Mucosa of gallbladder (tissue), 1 donor: ENCODE measurements at regions not wholly inside any gene's neighbourhood (a gene's known extent, or its start where the extent isn't known, plus 50 kb on each side); places are given as distances from the start of the nearest gene placed in this dataset.

Experiments
- DNase-seq: peaks from one replicate; pipeline ENCODE4 v3.0.0-alpha.2; 2020; ENCODE audit warnings: low spot score
- donor health status: DM: no; HTN: no; CAD: no.

DNA sequence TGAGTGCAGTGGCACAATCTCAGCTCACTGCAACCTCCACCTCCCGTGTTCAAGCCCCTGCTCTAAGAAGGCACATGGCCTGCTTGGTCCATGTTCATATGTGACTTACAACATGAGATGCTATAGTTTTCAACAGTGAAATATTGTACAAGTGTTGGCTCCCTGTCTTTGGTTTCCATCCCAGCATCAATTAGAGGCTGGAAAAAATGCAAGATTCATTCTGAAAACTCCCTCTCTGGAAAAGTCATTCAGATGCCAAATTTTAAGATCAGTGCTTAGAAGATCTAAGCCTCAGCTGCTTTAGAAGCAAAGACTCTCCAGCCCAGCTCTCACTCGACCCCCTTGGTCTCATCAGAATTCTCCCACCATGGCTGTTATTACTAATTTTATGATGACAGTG is 398.9 kb downstream of the KIF16B start:
- DNase-seq: no peak

DNA sequence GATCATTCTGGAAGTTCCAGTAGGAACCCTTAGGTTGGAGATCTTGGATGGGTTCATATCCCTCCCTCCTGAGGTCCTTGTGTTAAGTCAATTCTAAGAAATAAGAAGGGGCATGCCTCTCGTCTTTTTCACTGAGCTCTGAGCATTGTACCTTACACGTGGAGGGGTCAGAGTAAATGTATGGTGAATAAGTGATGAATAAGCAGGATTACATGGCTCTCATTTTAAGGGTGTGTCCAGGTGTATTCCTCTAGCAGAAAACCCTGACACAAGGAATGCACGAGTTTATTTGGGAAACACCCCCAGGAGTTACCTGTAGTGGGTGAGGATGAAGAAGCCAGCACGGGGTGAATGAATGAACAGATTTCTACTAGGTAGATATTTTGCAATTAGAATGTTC is 400.2 kb downstream of the KIF16B start:
- no peak for DNase-seq

DNA sequence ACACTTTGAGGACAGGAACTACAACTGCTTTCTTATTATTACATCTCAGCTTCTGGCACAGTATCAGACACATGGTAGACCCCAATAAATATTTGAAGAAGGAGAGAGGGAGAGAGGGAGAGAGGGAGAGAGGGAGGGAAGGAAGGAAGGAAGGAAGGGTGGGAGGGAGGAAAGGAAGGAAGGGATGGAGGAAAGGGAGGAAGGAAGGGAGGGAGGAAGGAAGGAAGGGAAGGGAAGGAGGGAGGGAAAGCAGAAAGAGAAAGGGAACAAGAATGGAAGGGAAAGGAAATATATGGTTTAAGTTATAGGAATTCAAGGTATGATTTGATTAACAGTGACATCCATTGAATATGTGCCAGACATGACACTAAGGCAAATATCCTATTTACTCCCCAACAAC is 402.1 kb downstream of the KIF16B start:
- DNase-seq: no peak

DNA sequence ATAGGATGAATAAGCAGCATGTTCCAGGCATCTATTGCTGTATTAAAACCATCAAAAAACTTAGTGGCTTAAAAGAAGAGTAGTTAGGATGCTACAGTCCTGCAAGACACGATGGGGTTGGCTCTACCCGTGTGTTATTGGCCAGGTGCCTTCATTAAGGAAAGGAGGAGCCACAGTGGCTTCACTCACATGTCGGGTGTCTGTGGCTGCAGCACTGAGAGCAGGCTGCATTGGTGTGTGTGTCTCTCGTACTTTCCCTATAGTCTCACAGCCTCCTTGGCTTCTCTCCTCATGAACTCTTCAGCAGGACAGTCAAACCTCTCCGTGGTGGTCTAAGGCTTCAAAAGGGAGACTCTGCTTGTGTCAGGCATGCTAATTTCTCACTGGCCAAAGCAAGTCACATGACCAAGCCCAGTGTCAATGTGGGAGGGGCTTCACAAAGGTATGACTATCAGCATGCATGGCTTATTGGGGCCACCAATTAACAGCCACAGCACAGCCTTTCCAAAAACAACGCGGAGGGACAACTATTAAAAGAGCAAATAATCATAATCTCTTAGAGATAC is 402.8 kb downstream of the KIF16B start:
- no peak for DNase-seq

DNA sequence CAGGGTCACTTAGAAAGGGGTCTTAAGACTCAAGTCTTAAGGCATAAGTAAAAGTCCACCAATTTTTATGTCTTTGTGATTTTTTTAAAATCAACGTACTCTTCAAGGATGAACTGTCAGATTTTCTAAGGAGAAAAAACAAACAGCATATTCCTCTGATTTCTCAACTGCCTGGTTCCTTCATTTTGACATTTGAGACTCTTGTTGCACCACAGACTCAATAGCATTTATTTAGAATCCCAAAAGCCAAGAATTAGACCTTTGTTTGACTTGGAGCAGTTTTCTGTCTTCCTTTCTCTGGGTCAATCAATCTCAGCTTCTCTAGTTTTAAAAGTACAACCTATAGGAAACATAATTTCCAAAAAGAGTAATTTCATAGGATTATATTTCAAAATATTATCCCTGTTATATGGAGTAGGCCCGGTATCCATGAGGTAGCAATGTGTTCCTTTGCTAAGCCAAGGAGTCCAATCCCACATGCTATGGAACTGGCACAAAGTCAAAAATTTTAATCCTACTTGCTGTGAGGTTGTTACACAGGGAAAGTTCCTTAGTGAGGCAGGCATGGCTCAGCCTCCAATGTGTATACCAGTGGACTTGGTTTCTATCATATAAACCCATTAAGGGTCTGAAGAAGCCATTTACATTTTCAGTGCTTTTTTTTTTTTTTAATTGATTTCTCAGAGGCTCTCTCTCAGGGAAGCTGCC is 405.7 kb downstream of the KIF16B start:
- no peak for DNase-seq

DNA sequence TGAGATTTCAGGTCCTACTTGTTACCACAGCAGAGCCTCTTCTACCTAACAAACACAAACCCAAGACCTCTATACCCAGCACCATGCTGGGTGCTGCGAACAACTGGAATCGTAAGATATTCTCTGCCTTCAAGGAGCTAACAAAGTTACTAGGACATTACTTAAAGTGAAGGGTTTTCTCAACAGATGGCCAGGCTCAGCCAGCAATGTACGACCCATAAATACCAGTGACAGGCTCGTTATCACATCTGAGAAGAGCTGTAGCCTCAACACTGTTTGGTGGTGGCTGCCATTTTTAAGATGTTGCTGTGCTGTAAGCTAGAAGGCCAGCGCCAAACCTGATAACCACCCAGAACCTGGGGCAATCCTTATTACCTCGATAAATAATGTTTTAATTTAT is 406.5 kb downstream of the KIF16B start:
- DNase-seq: no peak

DNA sequence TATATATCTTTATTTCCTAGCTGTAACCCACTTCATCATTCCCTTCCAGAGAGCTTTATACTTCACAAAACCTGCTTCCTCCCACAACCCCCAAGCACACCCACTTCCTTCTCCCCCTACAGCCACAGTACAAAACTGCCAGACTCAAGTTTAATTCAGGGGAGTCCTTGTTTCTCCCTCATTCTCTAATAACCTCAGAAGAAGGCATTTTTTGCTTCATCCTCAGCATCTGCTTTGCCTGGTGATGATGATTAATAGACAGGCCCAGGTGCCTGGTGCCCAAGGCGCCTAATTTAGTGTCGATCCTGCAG is 414.3 kb downstream of the KIF16B start:
- DNase-seq: no peak

DNA sequence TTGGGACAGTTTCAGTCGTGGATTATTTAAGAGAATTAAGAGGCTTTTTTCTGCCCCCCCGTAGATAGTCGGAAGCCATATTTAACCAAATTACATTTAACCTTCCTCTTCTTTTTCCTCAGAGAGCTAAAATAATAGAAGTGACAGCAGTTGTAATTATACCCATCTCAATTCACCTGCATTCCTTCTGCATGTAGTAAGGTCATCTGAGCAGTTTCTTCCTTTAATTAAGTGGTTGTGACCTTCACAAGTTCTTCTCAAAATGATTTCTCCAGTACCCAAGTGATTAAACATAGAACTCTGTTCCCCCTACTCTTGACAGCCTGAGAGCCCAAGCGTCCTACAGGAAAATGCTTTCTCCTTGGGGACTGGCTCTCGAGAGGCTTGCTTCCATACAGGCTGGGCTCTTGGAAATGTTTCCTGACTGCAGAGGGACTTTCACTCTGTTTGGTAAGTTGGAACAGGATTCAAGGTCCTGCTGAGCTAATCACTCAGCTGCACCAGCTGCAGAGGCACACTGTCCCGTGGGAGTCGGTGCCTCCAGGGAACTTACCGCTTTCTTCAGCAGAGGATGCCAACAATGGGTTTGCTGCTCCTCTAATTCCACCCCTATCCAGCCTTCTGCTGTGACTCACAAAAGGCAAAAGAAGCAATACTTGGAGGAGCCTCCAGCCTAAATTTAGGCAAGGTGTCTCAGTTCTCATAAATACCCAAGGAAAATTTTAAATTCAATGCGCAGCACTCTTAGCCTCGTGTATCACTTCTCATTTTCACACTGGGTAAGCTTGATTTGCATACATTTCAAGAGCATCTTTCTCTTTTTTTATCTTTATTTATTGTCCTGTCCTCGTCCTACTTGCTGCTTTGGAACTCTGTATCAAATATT is 414.9 kb downstream of the KIF16B start:
- no peak for DNase-seq

DNA sequence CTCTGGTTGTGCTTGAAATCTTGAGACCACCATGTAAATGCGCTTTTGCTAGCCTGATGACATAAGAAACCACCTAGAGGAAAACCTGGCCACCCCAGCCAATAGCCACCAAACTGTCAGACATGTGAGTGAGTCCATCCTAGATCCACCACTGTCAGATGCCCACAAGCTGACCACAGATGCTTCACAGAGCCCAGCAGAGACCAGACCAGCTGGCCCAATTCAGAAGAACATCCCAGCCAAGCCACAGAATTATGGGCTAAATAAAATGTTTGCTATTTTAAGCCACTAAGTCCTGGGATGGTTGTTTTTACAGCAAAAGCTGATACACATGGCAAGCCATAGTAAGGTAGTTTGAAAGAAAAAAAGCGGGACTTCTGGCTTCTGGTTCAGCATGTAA is 425.3 kb downstream of the KIF16B start:
- DNase-seq: no peak

DNA sequence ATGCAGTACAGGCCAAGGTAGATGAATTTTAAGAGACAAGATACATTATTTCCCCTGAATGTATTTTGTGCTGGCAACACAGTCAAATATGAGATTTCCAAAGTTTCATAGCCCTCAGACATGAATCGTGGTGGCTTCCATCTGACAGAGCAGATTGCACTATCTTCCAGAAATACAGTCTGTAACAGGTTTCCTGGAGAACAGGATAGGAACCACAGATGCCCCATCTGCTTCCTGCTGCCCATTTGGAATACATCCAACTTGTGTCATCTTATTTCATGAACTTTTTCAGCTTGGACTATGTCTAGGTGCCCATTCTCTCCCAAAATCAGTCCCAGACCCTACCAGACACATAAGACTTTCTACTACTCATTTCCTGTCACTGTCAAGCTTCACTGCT is 426.0 kb downstream of the KIF16B start:
- DNase-seq: no peak

DNA sequence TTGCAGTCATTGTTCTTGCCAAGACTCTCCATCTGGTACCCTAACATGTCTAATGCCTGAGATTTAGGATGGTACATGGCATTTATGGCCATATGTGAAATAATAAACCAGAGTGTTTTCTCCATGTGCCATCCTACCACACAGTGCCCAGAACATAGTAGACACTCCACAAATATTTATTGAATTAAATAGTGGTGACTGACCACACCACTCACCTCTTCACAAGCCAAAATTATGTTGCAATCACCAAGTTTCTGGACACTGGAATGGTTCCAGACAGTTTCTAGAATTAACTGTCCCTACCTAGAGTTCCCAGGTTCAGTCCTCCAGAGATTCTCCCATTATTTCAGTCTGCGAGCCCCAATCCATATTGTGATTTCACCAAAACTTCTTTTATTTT is 427.3 kb downstream of the KIF16B start:
- DNase-seq: no peak

DNA sequence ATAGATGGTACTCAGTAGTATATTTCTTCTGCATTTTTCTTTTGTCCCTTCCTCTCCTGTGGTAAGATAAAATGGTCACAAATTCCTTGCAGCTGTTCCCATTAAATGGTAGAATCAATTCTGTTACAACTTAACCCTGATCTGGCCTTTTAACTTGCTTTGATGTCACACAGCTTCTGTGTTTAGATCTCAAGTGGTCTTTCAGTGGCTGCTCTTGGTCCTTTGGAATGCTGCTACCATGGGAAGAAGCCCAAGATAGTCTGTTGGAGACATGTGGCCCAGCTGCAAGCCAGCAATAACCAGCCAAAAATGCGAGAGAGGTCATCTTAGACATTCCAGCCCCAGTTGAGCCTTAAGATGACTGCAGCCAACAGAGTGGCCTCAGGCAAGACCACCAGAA is 429.7 kb downstream of the KIF16B start:
- DNase-seq: no peak

DNA sequence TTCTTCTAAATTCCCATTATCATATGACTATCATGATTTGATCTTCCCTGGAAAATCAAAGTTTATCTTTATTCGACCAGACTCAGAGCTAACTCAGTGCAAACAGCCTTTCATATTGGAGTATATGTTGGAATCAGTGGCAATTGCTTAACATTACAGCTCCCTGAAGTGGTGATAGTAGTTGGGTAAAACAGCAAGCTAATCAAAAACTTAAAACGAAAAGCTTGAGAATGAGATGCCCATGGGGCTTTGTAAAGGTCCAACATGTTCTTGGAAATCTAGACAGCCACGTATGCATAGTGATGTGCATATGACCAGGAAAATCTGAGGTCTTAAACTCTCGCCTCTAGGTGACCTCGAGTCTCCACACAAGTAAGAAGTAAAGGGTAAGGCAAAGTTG is 437.6 kb downstream of the KIF16B start:
- no peak for DNase-seq

DNA sequence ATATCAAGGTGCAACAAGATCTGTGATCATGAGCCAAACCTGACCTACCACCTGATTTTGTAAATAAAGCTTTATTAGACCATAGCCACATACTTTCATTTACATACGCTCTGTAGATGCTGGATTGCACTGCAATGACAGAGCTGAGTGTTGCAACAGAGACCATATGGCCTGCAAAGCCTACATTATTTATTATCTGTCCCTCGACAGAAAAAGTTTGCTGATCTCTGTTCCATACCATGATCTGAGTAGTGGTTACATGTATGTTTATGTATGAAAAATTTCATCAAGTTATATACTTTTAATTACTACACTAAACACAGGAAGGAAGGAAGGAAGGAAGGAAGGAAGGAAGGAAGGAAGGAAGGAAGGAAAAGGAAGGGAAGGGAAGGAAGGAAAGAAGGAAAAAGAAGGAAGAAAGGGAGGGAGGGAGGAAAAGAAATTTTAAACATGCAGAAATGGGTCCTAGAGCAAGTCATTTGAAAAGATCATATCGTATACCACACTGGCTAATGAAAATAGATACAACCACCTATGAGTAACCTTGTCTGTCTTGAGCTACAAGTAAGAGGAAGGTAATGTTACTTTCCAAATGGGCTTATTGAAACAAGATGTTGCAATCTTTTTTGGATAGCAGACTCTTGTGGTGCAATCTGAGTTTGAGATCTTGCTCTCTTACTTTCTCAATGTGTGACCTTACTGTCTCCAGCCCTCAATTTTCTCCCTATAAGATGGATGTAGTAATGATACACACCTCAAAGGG is 441.0 kb downstream of the KIF16B start:
- no peak for DNase-seq

DNA sequence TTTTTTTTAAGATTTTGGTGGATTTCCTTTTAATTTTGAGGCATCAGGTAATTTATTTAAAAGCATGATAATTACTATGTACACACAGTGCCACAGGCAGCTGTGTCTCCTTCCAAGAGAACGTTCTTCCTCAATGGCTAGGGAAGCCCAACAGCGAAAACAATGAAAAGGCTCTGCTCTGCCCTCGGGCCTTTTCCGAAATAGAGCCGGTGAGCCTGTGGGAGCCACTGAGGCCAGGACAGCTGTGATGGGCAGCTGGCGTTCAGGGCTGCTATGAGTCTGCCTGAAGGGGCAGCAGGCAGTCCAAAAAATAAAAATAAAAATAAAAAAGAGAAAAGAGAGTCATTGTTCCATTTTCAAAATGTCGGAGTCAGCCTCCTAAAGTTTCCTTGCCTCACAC is 443.8 kb downstream of the KIF16B start:
- DNase-seq: no peak

DNA sequence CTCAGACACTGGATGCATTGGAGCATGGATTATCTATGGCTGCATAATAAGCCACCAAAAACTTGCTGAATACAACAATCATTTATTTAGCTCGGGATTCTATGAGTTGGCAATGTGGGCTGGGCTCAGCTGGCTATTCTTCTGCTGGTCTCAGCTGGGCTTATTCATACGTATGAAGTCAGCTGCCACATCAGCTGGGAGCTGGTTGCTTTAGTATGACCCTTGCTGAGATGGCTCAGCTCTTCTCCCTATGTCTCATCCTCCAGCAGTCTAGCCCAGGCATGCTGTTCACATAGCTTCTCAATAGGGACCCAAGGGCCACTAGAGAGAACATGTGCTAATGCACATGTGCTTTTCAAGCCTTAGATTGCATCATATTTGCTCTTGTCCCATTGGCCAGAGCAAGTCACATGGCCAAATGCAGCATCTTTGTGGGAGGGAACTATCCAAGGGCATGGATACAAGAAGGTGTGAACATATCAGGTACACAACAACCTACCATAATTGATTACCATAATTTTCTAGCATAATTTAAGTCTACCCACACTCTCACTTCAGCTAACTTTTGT is 444.6 kb downstream of the KIF16B start:
- no peak for DNase-seq

DNA sequence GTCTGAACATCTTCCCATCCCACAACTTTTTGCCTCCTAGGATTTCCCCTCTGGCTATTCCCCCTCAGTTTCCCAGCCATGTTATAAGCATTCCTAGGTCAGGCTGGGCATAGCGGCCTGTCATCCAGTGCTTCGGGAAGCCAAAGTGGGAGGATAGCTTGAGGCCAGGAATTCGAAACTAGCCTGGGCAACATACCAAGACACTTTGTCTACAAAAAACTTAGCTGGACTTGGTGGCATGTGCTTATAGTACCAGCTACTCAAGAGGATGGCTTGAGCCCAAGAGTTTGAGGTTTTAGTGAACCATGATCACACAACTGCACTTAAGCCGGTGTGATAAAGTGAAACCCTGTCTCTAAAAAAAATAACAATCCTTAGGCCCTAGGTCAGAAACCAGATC is 447.4 kb downstream of the KIF16B start:
- DNase-seq: no peak

DNA sequence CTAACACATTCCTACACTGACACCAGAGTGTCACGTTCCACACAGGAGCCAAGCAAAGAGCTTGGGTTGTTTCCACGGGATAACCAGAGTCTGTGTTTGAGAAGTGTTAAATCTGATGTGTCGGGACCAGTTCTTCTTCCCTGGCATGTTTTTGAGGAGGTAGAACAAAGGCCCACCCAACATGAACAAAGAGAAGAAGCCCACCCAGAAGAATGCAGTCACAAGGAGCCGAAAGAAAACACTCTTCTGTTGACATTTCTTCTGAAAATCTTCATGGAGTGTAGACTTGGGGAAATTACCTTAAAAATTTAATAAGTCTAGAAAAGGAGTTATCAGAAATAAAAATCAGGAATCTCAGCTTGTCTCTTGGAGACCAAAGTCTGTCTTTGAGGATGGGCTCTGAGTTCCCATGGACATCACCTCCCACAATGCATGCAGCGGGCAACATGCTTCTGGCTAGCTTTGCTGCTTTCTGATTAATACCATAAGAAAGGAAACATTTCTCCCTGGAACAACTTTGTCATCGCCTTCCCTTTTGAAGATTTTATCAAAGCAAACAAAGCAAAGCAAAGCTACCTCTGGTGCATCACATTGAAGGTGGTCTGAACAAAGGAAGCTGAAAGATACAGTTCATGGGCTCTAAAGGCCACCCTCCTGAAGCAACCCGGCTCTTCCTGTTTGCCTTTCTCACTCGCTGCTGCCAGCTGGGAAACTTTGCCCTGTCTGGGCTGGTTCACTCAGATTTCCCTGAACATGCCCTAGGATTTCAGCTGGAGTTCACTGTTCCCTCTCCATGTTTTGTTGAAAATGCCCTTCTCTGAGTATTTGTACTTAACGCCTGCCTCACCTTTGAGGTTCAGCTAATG is 448.1 kb downstream of the KIF16B start:
- no peak for DNase-seq

DNA sequence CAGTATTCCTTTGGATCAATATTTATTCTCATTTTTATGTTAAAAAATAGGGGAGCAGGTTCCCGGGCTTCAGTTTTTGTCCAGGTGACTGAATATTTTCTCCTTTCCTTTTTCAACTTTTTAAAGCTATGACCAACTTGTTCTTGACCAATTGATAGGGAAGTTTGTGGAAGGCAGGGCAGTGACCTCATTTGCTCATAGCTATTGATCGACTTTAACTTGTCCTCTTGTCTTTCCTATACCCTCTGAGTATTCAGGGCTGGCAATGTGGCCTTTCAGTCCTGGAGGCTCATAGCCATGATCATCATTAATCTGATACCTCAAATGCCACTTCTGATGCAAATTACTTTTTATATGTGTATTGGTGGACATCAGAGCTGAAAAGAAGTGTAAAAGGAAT is 448.8 kb downstream of the KIF16B start:
- DNase-seq: no peak

DNA sequence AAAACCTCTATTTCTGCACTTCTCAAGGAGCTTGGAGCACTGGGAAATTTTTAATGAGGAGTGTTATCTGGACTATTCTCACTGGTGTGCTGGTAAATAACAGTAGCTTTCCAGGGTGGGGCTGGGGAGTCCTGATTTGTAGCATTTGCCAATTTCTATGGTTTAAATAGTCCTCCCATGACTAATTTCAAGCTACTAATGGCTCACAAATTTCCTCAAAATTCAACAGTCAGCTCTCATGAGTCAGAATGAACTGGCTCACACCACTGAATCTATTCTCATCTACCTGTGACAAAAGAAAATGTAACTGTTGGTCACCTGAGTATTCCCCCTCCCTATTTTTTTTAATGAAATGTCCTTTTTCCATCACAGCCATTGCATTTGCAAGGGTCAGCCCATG is 449.6 kb downstream of the KIF16B start:
- no peak for DNase-seq

DNA sequence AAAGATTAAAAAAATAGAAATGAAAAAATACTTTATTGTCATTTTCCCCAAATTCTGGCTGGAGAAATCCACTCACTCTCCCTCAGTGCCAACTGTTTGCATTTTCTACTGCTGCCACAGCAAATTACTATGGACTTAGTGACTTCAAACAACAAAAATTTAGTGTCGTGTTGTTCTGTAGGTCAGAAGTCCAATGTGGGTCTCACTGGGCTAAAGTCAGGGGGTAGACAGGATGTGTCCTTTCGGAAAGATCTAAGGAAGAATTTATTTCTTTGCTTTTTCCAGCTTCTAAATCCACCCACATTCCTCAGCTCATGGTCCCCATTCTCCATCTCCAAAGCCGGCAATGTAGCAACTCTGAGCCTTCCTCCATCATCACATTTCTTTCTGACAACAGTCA is 453.3 kb downstream of the KIF16B start:
- DNase-seq: no peak
